ENCODE measurements at regions not wholly inside any gene's neighbourhood (a gene's known extent, or its start where the extent isn't known, plus 50 kb on each side); places are given as distances from the start of the nearest gene placed in this dataset.

DNA sequence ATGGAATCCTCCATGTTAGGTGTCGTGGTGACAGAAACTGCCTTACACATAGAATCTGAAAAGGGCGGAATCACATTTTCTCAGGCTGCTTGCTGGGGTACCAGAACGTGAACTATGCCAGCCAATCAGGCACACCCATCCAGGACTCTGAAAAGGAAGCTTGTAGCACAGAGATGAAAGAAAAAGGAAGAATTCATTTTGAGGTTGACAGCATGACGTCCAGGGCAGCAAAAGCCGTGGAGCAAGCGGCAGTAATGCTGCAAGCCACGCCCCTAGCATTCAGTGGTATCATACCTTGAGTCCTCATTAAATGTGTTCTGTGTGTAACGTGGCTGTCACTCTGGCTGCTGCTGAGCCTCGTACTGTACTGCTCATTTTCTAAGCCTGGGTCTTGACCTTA is 304.0 kb downstream of the DYSF start:
- Histone ChIP-seq H3K9me3 (ENCODE audit: control insufficient read depth in 2 of 2, low read length in 2 of 2) (no peaks in the 10 kb centered on the region), H3K4me3 (ENCODE audit: low read length in 2 of 2) (no peak overlapping the region), H3K27ac (ENCODE audit: low read length) (no peak overlapping the region), H3K9ac (ENCODE audit: low read length in 2 of 2) (no peak overlapping the region), H3K27me3 (ENCODE audit: control insufficient read depth in 1 of 2, insufficient read depth in 2 of 2, low read length in 2 of 2) (no peaks in the 10 kb centered on the region), H3K4me1 (ENCODE audit: control insufficient read depth, insufficient read depth, low read length) (no peaks in the 10 kb centered on the region), H3K36me3 (ENCODE audit: control insufficient read depth in 2 of 2, insufficient read depth in 2 of 2, low read length in 2 of 2) (no peaks in the 10 kb centered on the region)

GRCh38 chr2:71756280-71756906 is 303.0 kb downstream of the DYSF start:
- Histone ChIP-seq H3K27me3 (ENCODE audit: control insufficient read depth in 1 of 2, insufficient read depth in 2 of 2, low read length in 2 of 2) (no peaks in the 10 kb centered on the region), H3K27ac (ENCODE audit: low read length) (no peak overlapping the region), H3K4me1 (ENCODE audit: control insufficient read depth, insufficient read depth, low read length) (no peaks in the 10 kb centered on the region), H3K9ac (ENCODE audit: low read length in 2 of 2) (no peak overlapping the region), H3K4me3 (ENCODE audit: low read length in 2 of 2) (no peak overlapping the region), H3K9me3 (ENCODE audit: control insufficient read depth in 2 of 2, low read length in 2 of 2) (peaks cover 0 to 4% of the 10 kb centered on the region in 2 donors), H3K36me3 (ENCODE audit: control insufficient read depth in 2 of 2, insufficient read depth in 2 of 2, low read length in 2 of 2) (no peaks in the 10 kb centered on the region)

GRCh38 chr2:71751590-71751989 is 298.2 kb downstream of the DYSF start:
- no peak overlapping the region for H3K9ac ChIP-seq (ENCODE audit: low read length in 2 of 2)
- peaks cover 0 to 4% of the 10 kb centered on the region in 2 donors for H3K9me3 ChIP-seq (ENCODE audit: control insufficient read depth in 2 of 2, low read length in 2 of 2)
- no peaks in the 10 kb centered on the region for H3K27me3 ChIP-seq (ENCODE audit: control insufficient read depth in 1 of 2, insufficient read depth in 2 of 2, low read length in 2 of 2)
- H3K27ac ChIP-seq (ENCODE audit: low read length), result no peak overlapping the region
- peaks cover 30% of the 10 kb centered on the region for H3K4me1 ChIP-seq (ENCODE audit: control insufficient read depth, insufficient read depth, low read length)
- no peaks in the 10 kb centered on the region for H3K36me3 ChIP-seq (ENCODE audit: control insufficient read depth in 2 of 2, insufficient read depth in 2 of 2, low read length in 2 of 2)
- no peak overlapping the region for H3K4me3 ChIP-seq (ENCODE audit: low read length in 2 of 2)

DNA sequence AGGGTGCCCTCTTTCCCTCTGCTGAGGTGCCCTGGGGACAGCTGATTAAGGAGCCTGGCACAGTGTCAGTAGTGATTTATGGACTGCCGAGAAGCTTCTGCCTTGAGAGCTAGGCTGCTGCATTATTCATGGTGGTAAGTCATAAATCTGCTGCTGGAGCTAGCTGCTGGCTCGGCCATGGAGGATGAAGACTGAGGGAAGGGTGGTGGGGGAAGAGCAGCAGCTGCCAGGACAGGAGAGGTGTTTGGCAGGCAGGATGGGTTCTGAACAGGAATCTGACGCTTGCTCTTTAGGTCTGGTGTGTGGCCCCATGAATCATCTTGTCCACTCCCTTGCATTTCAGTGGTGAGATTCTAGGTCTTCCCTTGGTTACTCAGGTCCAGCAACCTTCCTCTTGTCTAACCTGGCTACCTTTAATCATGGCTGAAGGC is 296.3 kb downstream of the DYSF start:
- Histone ChIP-seq H3K36me3 (ENCODE audit: control insufficient read depth in 2 of 2, insufficient read depth in 2 of 2, low read length in 2 of 2) (no peaks in the 10 kb centered on the region), H3K27ac (ENCODE audit: low read length) (no peak overlapping the region), H3K9me3 (ENCODE audit: control insufficient read depth in 2 of 2, low read length in 2 of 2) (peaks cover 0 to 4% of the 10 kb centered on the region in 2 donors), H3K9ac (ENCODE audit: low read length in 2 of 2) (no peak overlapping the region), H3K27me3 (ENCODE audit: control insufficient read depth in 1 of 2, insufficient read depth in 2 of 2, low read length in 2 of 2) (no peaks in the 10 kb centered on the region), H3K4me1 (ENCODE audit: control insufficient read depth, insufficient read depth, low read length) (peaks cover 35% of the 10 kb centered on the region), H3K4me3 (ENCODE audit: low read length in 2 of 2) (no peak overlapping the region)

DNA sequence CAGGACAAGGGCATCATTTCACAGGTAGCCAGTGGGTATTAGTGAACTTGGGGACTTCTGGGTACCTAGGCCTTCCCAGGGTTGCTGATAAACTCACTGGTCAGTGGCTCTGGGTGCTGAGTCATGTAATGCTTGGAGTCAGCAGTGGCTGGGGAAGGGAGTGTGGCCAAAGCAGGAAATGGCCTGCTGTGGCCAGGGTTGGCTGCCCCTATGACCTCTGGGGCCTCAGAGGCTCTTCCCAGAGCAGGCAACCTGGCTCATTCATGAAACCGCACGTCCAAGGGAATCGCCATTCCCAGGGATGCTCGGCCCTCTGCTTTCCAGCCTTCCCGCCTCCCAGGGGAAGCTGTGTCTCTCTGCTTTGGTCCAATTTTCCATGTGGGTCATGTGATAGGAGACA is 294.9 kb downstream of the DYSF start:
- Histone ChIP-seq H3K4me3 (ENCODE audit: low read length in 2 of 2) (no peak overlapping the region), H3K4me1 (ENCODE audit: control insufficient read depth, insufficient read depth, low read length) (peaks cover 40% of the 10 kb centered on the region), H3K27me3 (ENCODE audit: control insufficient read depth in 1 of 2, insufficient read depth in 2 of 2, low read length in 2 of 2) (no peaks in the 10 kb centered on the region), H3K9ac (ENCODE audit: low read length in 2 of 2) (no peak overlapping the region), H3K36me3 (ENCODE audit: control insufficient read depth in 2 of 2, insufficient read depth in 2 of 2, low read length in 2 of 2) (no peaks in the 10 kb centered on the region), H3K9me3 (ENCODE audit: control insufficient read depth in 2 of 2, low read length in 2 of 2) (peaks cover 0 to 4% of the 10 kb centered on the region in 2 donors), H3K27ac (ENCODE audit: low read length) (peak overlapping the region; percentile 76)

- Histone ChIP-seq H3K9me3 (ENCODE audit: control insufficient read depth in 2 of 2, low read length in 2 of 2) (peaks cover 0 to 4% of the 10 kb centered on the region in 2 donors), H3K27ac (ENCODE audit: low read length) (peak overlapping the region; percentile 76), H3K27me3 (ENCODE audit: control insufficient read depth in 1 of 2, insufficient read depth in 2 of 2, low read length in 2 of 2) (no peaks in the 10 kb centered on the region), H3K4me3 (ENCODE audit: low read length in 2 of 2) (no peak overlapping the region), H3K4me1 (ENCODE audit: control insufficient read depth, insufficient read depth, low read length) (peaks cover 46% of the 10 kb centered on the region), H3K9ac (ENCODE audit: low read length in 2 of 2) (peak overlapping the region; percentile 5 to 66), H3K36me3 (ENCODE audit: control insufficient read depth in 2 of 2, insufficient read depth in 2 of 2, low read length in 2 of 2) (no peaks in the 10 kb centered on the region)
Observed at GRCh38 chr2:71747559-71747958, 294.2 kb downstream of the DYSF start.

GRCh38 chr2:71746946-71747501 is 293.7 kb downstream of the DYSF start:
- peaks cover 47% of the 10 kb centered on the region for H3K4me1 ChIP-seq (ENCODE audit: control insufficient read depth, insufficient read depth, low read length)
- no peaks in the 10 kb centered on the region for H3K27me3 ChIP-seq (ENCODE audit: control insufficient read depth in 1 of 2, insufficient read depth in 2 of 2, low read length in 2 of 2)
- peak overlapping the region; percentile 76 for H3K27ac ChIP-seq (ENCODE audit: low read length)
- H3K4me3 ChIP-seq (ENCODE audit: low read length in 2 of 2), result no peak overlapping the region
- peaks cover 1 to 6% of the 10 kb centered on the region in 2 donors for H3K9me3 ChIP-seq (ENCODE audit: control insufficient read depth in 2 of 2, low read length in 2 of 2)
- peak overlapping the region; percentile 5 to 66 for H3K9ac ChIP-seq (ENCODE audit: low read length in 2 of 2)
- no peaks in the 10 kb centered on the region for H3K36me3 ChIP-seq (ENCODE audit: control insufficient read depth in 2 of 2, insufficient read depth in 2 of 2, low read length in 2 of 2)

GRCh38 chr2:71744781-71745180 is 291.4 kb downstream of the DYSF start:
- Histone ChIP-seq H3K36me3 (ENCODE audit: control insufficient read depth in 2 of 2, insufficient read depth in 2 of 2, low read length in 2 of 2) (no peaks in the 10 kb centered on the region), H3K4me3 (ENCODE audit: low read length in 2 of 2) (no peak overlapping the region)

GRCh38 chr2:71743995-71744675 is 290.8 kb downstream of the DYSF start:
- Histone ChIP-seq H3K4me3 (ENCODE audit: low read length in 2 of 2) (no peak overlapping the region), H3K36me3 (ENCODE audit: control insufficient read depth in 2 of 2, insufficient read depth in 2 of 2, low read length in 2 of 2) (no peaks in the 10 kb centered on the region), H3K9ac (ENCODE audit: low read length in 2 of 2) (no peak overlapping the region), H3K27me3 (ENCODE audit: control insufficient read depth in 1 of 2, insufficient read depth in 2 of 2, low read length in 2 of 2) (no peaks in the 10 kb centered on the region), H3K9me3 (ENCODE audit: control insufficient read depth in 2 of 2, low read length in 2 of 2) (peaks cover 3 to 9% of the 10 kb centered on the region in 2 donors), H3K4me1 (ENCODE audit: control insufficient read depth, insufficient read depth, low read length) (peaks cover 38% of the 10 kb centered on the region), H3K27ac (ENCODE audit: low read length) (no peak overlapping the region)

More at GRCh38 chr2:71744781-71745180, 291.4 kb downstream of the DYSF start:
- peaks cover 44% of the 10 kb centered on the region for H3K4me1 ChIP-seq (ENCODE audit: control insufficient read depth, insufficient read depth, low read length)
- peaks cover 3 to 9% of the 10 kb centered on the region in 2 donors for H3K9me3 ChIP-seq (ENCODE audit: control insufficient read depth in 2 of 2, low read length in 2 of 2)
- no peaks in the 10 kb centered on the region for H3K27me3 ChIP-seq (ENCODE audit: control insufficient read depth in 1 of 2, insufficient read depth in 2 of 2, low read length in 2 of 2)
- no peak overlapping the region for H3K27ac ChIP-seq (ENCODE audit: low read length)
- no peak overlapping the region for H3K9ac ChIP-seq (ENCODE audit: low read length in 2 of 2)

GRCh38 chr2:71742953-71743601 is 289.7 kb downstream of the DYSF start:
- peaks cover 3 to 9% of the 10 kb centered on the region in 2 donors for H3K9me3 ChIP-seq (ENCODE audit: control insufficient read depth in 2 of 2, low read length in 2 of 2)
- no peaks in the 10 kb centered on the region for H3K36me3 ChIP-seq (ENCODE audit: control insufficient read depth in 2 of 2, insufficient read depth in 2 of 2, low read length in 2 of 2)
- H3K4me1 ChIP-seq (ENCODE audit: control insufficient read depth, insufficient read depth, low read length), result peaks cover 31% of the 10 kb centered on the region
- H3K27me3 ChIP-seq (ENCODE audit: control insufficient read depth in 1 of 2, insufficient read depth in 2 of 2, low read length in 2 of 2), result no peaks in the 10 kb centered on the region
- peak overlapping the region; percentile 67 for H3K27ac ChIP-seq (ENCODE audit: low read length)
- peak overlapping the region in 1 of 2 donors; percentile 8 for H3K4me3 ChIP-seq (ENCODE audit: low read length in 2 of 2)
- no peak overlapping the region for H3K9ac ChIP-seq (ENCODE audit: low read length in 2 of 2)
